8988T (cell line): ENCODE measurements at regions not wholly inside any gene's neighbourhood (a gene's known extent, or its start where the extent isn't known, plus 50 kb on each side); places are given as distances from the start of the nearest gene placed in this dataset.

ENCODE experiments used
- DNase-seq: peaks from one replicate; pipeline ENCODE4 v3.0.0; 2011

GRCh38 chr10:61317706-61318105 lies 135.5 kb downstream of the TMEM26 start:
- DNase-seq: no peak

GRCh38 chr10:61316676-61317265 lies 136.4 kb downstream of the TMEM26 start:
- DNase-seq: no peak

GRCh38 chr10:61314273-61314672 lies 138.9 kb downstream of the TMEM26 start:
- DNase-seq: no peak

GRCh38 chr10:61313460-61313859 lies 139.7 kb downstream of the TMEM26 start:
- no peak for DNase-seq

- DNase-seq: no peak
Measured at GRCh38 chr10:61304746-61305145, 148.4 kb downstream of the TMEM26 start.

- DNase-seq: no peak
Measured at GRCh38 chr10:61302124-61302523, 151.1 kb downstream of the TMEM26 start.

GRCh38 chr10:61301575-61301974 lies 151.6 kb downstream of the TMEM26 start:
- no peak for DNase-seq

GRCh38 chr10:61299841-61300240 lies 153.3 kb downstream of the TMEM26 start:
- DNase-seq: no peak

GRCh38 chr10:61299156-61299555 lies 154.0 kb downstream of the TMEM26 start:
- DNase-seq: no peak

GRCh38 chr10:61298194-61298593 lies 155.0 kb downstream of the TMEM26 start:
- no peak for DNase-seq

- DNase-seq: no peak
Measured at GRCh38 chr10:61296161-61296560, 157.0 kb downstream of the TMEM26 start.

- DNase-seq: no peak
Measured at GRCh38 chr10:61294131-61294530, 159.1 kb downstream of the TMEM26 start.

GRCh38 chr10:61289813-61290212 lies 163.4 kb downstream of the TMEM26 start:
- DNase-seq: no peak

GRCh38 chr10:61286686-61287085 lies 166.5 kb downstream of the TMEM26 start:
- no peak for DNase-seq

- DNase-seq: no peak
Measured at GRCh38 chr10:61285749-61286148, 167.4 kb downstream of the TMEM26 start.

- no peak for DNase-seq
Measured at GRCh38 chr10:61284222-61284890, 168.8 kb downstream of the TMEM26 start.

- no peak for DNase-seq
Measured at GRCh38 chr10:61283481-61284221, 169.5 kb downstream of the TMEM26 start.

GRCh38 chr10:61283066-61283465 lies 170.1 kb downstream of the TMEM26 start:
- DNase-seq: no peak

GRCh38 chr10:61280303-61280702 lies 172.9 kb downstream of the TMEM26 start:
- DNase-seq: no peak

GRCh38 chr10:61279400-61279799 lies 173.8 kb downstream of the TMEM26 start:
- no peak for DNase-seq

- no peak for DNase-seq
Measured at GRCh38 chr10:61278556-61278955, 174.6 kb downstream of the TMEM26 start.

GRCh38 chr10:61272781-61273180 lies 180.4 kb downstream of the TMEM26 start:
- DNase-seq: no peak

GRCh38 chr10:61271127-61271780 lies 181.9 kb downstream of the TMEM26 start:
- DNase-seq: no peak

- no peak for DNase-seq
Measured at GRCh38 chr10:61263518-61263917, 189.7 kb downstream of the TMEM26 start.
